Right lobe of liver (tissue), 4 donors: ENCODE measurements at regions not wholly inside any gene's neighbourhood (a gene's known extent, or its start where the extent isn't known, plus 50 kb on each side); places are given as distances from the start of the nearest gene placed in this dataset.

ENCODE experiments used
- POLR2A ChIP-seq: fragments of 450-650 bp; IDR thresholded peaks from one replicate; pipeline ENCODE4 v1.6.1; 2017; ENCODE audit warnings: antibody characterized with exemption, mild to moderate bottlenecking
- TF ChIP-seq, protein P1 (sequence below), 4 donors: fragments of 200-600 bp in 3 of 4; fragments of 450-650 bp in 1 of 4; IDR thresholded peaks; one replicate each; pipeline versions ENCODE4 v1.5.1 to v1.8.0; 2016 to 2022; ENCODE audit warnings: antibody characterized with exemption in 4 of 4, mild to moderate bottlenecking in 2 of 4
- donor health status: DM: no; HTN: no; CAD: no.
- donor health status: DM: no; HTN: no; CAD: no.
- donor health status: DM: no; HTN: yes; CAD: no.

DNA sequence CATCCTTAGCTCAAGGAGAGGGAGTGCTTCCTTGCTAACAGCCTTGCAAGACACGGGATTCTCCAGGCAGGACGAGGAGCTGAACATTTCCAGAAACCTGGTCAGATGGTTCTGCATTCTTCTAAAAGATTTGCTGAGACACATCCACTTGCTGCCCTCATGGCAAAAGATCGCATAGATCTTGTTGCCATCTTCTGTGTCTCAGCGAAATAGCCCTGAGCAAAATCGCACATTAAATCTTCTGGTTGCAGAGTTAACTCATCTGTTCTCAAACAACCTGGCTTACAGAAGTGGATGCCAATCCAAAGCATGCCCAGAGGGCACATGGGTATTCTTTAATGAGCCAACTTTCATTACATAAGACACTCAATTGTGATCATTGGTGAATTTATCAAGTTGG lies 167.5 kb downstream of the PRKX start:
- TF ChIP-seq, protein P1, sequence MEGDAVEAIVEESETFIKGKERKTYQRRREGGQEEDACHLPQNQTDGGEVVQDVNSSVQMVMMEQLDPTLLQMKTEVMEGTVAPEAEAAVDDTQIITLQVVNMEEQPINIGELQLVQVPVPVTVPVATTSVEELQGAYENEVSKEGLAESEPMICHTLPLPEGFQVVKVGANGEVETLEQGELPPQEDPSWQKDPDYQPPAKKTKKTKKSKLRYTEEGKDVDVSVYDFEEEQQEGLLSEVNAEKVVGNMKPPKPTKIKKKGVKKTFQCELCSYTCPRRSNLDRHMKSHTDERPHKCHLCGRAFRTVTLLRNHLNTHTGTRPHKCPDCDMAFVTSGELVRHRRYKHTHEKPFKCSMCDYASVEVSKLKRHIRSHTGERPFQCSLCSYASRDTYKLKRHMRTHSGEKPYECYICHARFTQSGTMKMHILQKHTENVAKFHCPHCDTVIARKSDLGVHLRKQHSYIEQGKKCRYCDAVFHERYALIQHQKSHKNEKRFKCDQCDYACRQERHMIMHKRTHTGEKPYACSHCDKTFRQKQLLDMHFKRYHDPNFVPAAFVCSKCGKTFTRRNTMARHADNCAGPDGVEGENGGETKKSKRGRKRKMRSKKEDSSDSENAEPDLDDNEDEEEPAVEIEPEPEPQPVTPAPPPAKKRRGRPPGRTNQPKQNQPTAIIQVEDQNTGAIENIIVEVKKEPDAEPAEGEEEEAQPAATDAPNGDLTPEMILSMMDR (IDR thresholded peaks at IDR 0.05) = no peak
- no peak for TF ChIP-seq POLR2A
